Tibial artery (tissue), 4 donors: ENCODE measurements at regions not wholly inside any gene's neighbourhood (a gene's known extent, or its start where the extent isn't known, plus 50 kb on each side); places are given as distances from the start of the nearest gene placed in this dataset.

Experiments
- DNase-seq, 2 donors: peaks; one replicate each; pipeline ENCODE4 v3.0.0-alpha.2; 2019
- H3K27ac ChIP-seq, 2 donors: fragments of 200-600 bp; sonication (generic) in 1 of 2; 1 replicate in 1 of 2; 2 replicates in 1 of 2; pipeline ENCODE4 v1.5.1; 2018 to 2019; ENCODE audit warnings: mild to moderate bottlenecking in 1 of 2
- H3K27me3 ChIP-seq, 2 donors: fragments of 200-600 bp; sonication (generic) in 1 of 2; one replicate each; pipeline versions ENCODE4 v1.5.1 to v1.6.0; 2016 to 2019
- H3K36me3 ChIP-seq, 3 donors: fragments of 200-600 bp; sonication (generic) in 2 of 3; one replicate each; pipeline ENCODE4 v1.5.1; 2016 to 2019; ENCODE audit warnings: mild to moderate bottlenecking in 2 of 3
- H3K4me1 ChIP-seq, 4 donors: fragments of 200-600 bp; sonication (generic) in 2 of 4; 1 replicate in 3 of 4; 2 replicates in 1 of 4; pipeline ENCODE4 v1.5.1; 2016 to 2019
- H3K4me3 ChIP-seq, 2 donors: fragments of 200-600 bp; sonication (generic) in 1 of 2; 1 replicate in 1 of 2; 2 replicates in 1 of 2; pipeline ENCODE4 v1.5.1; 2018 to 2019; ENCODE audit warnings: mild to moderate bottlenecking in 2 of 2
- H3K9me3 ChIP-seq, 3 donors: fragments of 200-600 bp; sonication (generic) in 1 of 3; one replicate each; pipeline ENCODE4 v1.5.1; 2016 to 2019
- intact Hi-C: fragments of 100-400 bp; cut with DNase I; formaldehyde crosslinking; loops from one replicate; pipeline ENCODE4 v1.15.0; 2023; ENCODE audit warnings: low total_unique reads
- TF ChIP-seq, protein P1 (sequence below), 2 experiments: fragments of 200-600 bp in 1 of 2; fragments of 450-650 bp in 1 of 2; IDR thresholded peaks; one replicate each; pipeline ENCODE4 v1.5.1; 2017 to 2019; ENCODE audit warnings: antibody characterized with exemption in 2 of 2, mild to moderate bottlenecking in 1 of 2, moderate library complexity in 1 of 2

DNA sequence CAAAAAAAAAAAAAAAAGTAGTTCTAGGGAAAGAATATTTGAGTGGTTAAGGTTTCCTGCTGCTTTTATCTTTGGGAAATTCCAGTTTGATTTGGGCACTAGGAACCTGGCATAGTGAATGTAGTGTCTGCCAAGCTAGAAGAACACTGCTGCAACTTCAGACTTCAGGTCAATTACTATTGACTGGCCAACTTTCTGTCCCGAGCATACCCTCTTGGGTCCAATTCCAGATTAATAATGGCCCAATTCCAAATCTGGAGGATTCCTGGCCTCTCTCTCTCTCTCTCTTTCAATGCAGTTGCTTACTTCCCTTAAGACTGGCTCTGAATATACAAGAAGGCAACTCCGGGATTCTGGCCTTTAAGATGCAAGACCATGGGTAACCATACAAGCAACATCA is 74.9 kb downstream of the ANKEF1 start:
- H3K9me3 ChIP-seq, result no peaks in the 10 kb centered on the region
- no peak overlapping the region for H3K27ac ChIP-seq
- H3K4me1 ChIP-seq, result no peaks in the 10 kb centered on the region
- no peaks in the 10 kb centered on the region for H3K36me3 ChIP-seq
- DNase-seq, result no peak
- H3K4me3 ChIP-seq, result no peak overlapping the region
- TF ChIP-seq, protein P1, sequence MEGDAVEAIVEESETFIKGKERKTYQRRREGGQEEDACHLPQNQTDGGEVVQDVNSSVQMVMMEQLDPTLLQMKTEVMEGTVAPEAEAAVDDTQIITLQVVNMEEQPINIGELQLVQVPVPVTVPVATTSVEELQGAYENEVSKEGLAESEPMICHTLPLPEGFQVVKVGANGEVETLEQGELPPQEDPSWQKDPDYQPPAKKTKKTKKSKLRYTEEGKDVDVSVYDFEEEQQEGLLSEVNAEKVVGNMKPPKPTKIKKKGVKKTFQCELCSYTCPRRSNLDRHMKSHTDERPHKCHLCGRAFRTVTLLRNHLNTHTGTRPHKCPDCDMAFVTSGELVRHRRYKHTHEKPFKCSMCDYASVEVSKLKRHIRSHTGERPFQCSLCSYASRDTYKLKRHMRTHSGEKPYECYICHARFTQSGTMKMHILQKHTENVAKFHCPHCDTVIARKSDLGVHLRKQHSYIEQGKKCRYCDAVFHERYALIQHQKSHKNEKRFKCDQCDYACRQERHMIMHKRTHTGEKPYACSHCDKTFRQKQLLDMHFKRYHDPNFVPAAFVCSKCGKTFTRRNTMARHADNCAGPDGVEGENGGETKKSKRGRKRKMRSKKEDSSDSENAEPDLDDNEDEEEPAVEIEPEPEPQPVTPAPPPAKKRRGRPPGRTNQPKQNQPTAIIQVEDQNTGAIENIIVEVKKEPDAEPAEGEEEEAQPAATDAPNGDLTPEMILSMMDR (IDR thresholded peaks at IDR 0.05), result no peak
- intact Hi-C loops, result no loop called here
- H3K27me3 ChIP-seq, result no peaks in the 10 kb centered on the region

DNA sequence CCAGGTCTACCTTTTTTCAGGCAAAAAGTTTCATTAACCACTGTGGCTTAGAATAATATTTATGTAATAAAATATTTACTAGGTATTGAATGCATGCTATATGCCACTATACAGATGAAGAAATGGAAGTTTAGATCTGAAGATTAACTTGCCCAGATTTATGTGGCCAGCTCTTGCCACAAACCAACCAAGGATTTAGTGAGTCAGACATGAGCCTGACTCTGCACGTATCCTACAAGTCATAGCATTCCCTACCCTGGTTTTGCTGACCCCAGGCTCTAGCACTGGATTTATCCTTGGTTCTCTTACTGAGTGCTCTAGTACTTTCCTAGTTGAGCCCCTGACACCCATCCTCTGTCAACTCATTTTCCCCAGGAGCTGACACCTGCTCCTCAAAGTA is 75.4 kb downstream of the ANKEF1 start:
- Histone ChIP-seq H3K27me3 (no peaks in the 10 kb centered on the region), H3K27ac (no peak overlapping the region), H3K9me3 (no peaks in the 10 kb centered on the region), H3K36me3 (no peaks in the 10 kb centered on the region), H3K4me1 (no peaks in the 10 kb centered on the region), H3K4me3 (no peak overlapping the region)
- intact Hi-C loops, result no loop called here
- DNase-seq, result no peak
- TF ChIP-seq, protein P1 (IDR thresholded peaks at IDR 0.05), result no peak

DNA sequence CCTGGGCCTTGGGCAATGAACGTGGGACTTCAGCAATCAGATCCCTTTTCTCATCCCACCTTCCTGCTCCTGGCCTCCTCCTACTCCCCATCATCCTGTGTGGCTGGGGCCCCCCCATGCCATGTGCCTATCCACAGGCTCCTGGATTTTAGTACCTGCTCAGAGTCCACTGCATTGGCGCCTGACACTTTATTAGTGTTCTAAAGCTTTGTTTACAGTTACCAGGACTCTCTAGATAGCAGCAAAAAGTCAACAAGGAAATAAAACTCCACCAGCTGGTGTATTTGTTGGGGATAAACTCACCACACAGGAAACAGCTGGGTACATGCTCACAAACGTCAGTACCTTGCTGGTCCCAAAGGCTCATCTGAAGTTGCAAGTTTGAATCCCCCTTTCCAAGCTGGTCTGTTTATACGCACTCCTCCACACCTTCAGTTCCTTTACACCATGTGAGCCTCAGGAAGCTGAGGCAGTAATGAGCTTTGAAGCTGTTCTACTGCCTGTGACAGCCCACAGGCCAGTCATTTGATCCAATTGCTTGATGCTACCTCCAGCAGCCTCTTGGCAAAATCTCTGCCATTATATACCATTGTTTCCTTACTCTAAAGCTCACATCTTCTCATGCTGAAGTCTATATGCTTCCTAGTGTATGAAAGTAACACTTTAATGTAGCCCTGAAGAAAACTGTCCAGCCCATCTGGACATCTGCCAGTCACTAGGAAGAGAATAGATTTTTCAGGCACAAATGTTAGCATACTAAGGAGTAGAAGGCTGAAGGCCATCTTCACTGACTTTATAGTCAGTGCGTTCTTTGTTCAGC is 76.6 kb downstream of the ANKEF1 start:
- no peaks in the 10 kb centered on the region for H3K4me1 ChIP-seq
- TF ChIP-seq, protein P1 (IDR thresholded peaks at IDR 0.05), result no peak
- H3K9me3 ChIP-seq, result no peaks in the 10 kb centered on the region
- H3K36me3 ChIP-seq, result no peaks in the 10 kb centered on the region
- no peak for DNase-seq
- no peak overlapping the region for H3K4me3 ChIP-seq
- H3K27ac ChIP-seq, result no peak overlapping the region
- intact Hi-C loops, result no loop called here
- H3K27me3 ChIP-seq, result no peaks in the 10 kb centered on the region

DNA sequence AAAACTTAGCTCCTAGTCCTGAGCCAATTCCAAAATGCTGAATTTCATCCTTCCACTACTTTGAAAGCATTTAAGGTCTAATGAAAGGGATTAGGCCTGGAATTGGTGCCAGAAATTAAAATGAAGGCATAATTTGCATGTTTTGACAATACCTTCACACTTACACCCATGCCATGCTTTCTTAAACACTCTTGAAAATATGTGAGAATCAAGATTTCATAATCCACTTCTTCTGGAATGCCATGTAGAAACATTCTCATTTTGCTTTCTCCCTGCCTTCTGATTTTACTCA is 77.1 kb downstream of the ANKEF1 start:
- intact Hi-C loops, result no loop called here

DNA sequence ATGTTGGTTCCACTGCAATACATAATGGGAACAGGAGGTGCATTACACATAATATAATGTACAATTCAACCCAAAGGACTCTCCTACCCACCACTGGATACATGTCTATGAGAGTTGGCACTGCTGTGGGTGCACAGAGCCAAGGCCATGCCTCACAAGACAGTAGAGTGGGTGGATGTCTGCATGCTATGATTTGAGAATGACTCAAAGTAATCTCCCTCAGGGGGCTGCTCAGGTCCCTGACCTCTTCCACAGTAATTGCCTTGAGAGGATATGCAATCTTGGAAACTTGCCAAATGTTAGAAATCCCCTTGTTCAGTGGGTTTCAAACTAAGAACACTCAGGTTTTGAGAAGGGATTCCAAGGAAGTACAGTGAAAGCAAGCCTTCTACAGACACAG is 79.0 kb downstream of the ANKEF1 start:
- Histone ChIP-seq H3K27ac (no peak overlapping the region), H3K27me3 (no peaks in the 10 kb centered on the region), H3K36me3 (no peaks in the 10 kb centered on the region), H3K9me3 (no peaks in the 10 kb centered on the region), H3K4me1 (no peaks in the 10 kb centered on the region), H3K4me3 (no peak overlapping the region)
- TF ChIP-seq, protein P1 (IDR thresholded peaks at IDR 0.05), result no peak
- intact Hi-C loops, result no loop called here
- DNase-seq, result no peak

More for the DNA sequence above, 77.1 kb downstream of the ANKEF1 start:
- Histone ChIP-seq H3K9me3 (no peaks in the 10 kb centered on the region), H3K27ac (no peak overlapping the region), H3K36me3 (no peaks in the 10 kb centered on the region), H3K4me3 (no peak overlapping the region), H3K27me3 (no peaks in the 10 kb centered on the region), H3K4me1 (no peaks in the 10 kb centered on the region)
- no peak for DNase-seq
- TF ChIP-seq, protein P1 (IDR thresholded peaks at IDR 0.05), result no peak

DNA sequence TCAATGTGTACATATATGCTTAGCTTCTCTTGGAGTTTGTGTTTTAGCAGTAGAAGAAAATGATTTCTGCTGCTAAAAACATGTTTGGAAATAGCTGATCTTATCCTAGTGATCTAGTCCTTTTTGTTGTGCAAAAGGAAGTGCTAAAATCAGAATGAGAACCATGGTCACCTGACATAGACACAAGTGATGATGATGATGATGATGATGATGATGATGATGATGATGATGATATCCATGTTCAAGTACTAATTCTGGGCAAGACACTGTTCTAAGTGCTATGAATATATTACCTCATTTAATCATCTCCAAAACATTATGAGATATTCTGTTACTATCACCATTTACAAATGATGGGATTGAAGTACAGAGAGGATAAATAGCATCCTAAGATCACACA is 79.8 kb downstream of the ANKEF1 start:
- H3K4me1 ChIP-seq, result no peaks in the 10 kb centered on the region
- no peaks in the 10 kb centered on the region for H3K36me3 ChIP-seq
- no peaks in the 10 kb centered on the region for H3K27me3 ChIP-seq
- no peak for DNase-seq
- H3K9me3 ChIP-seq, result no peaks in the 10 kb centered on the region
- no peak overlapping the region for H3K4me3 ChIP-seq
- no peak overlapping the region for H3K27ac ChIP-seq
- intact Hi-C loops, result no loop called here
- TF ChIP-seq, protein P1 (IDR thresholded peaks at IDR 0.05), result no peak
